Right atrium auricular region (tissue), 2 donors: ENCODE measurements at regions not wholly inside any gene's neighbourhood (a gene's known extent, or its start where the extent isn't known, plus 50 kb on each side); places are given as distances from the start of the nearest gene placed in this dataset.

Experiments used
- DNase-seq: peaks from one replicate; pipeline ENCODE4 v3.0.0-alpha.2; 2019; ENCODE audit warnings: low spot score
- H3K27ac ChIP-seq, 2 donors: fragments of 200-600 bp; sonication (generic); 1 replicate in 1 of 2; 2 replicates in 1 of 2; pipeline ENCODE4 v1.5.1; 2016 to 2019
- H3K27me3 ChIP-seq, 2 donors: fragments of 200-600 bp; sonication (generic); one replicate each; pipeline versions ENCODE4 v1.5.1 to v1.6.0; 2017 to 2019
- H3K36me3 ChIP-seq: fragments of 200-600 bp; sonication (generic); one replicate; pipeline ENCODE4 v1.5.1; 2016
- H3K4me1 ChIP-seq, 2 donors: fragments of 200-600 bp; sonication (generic); one replicate each; pipeline versions ENCODE4 v1.5.1 to v1.6.0; 2017 to 2019
- H3K4me3 ChIP-seq, 2 donors: fragments of 200-600 bp; sonication (generic); 1 replicate in 1 of 2; 2 replicates in 1 of 2; pipeline ENCODE4 v1.5.1; 2017 to 2019; ENCODE audit warnings: mild to moderate bottlenecking in 1 of 2, moderate library complexity in 1 of 2
- H3K9me3 ChIP-seq, 2 donors: fragments of 200-600 bp; sonication (generic); one replicate each; pipeline ENCODE4 v1.5.1; 2019
- CTCF ChIP-seq, 2 donors: fragments of 200-600 bp; sonication (generic); IDR thresholded peaks; one replicate each; pipeline ENCODE4 v1.5.1; 2019; ENCODE audit warnings: antibody characterized with exemption in 2 of 2

- H3K9me3 ChIP-seq = peaks cover 0 to 11% of the 10 kb centered on the region in 2 donors
- DNase-seq = no peak
- H3K27ac ChIP-seq = no peak overlapping the region
- no peaks in the 10 kb centered on the region for H3K36me3 ChIP-seq
- no peaks in the 10 kb centered on the region for H3K27me3 ChIP-seq
- no peak for TF ChIP-seq CTCF (IDR thresholded peaks at IDR 0.05)
- no peaks in the 10 kb centered on the region for H3K4me1 ChIP-seq
- H3K4me3 ChIP-seq = no peak overlapping the region
These were observed 215.7 kb downstream of the KIF21A start for GRCh38 chr12:39227218-39227617.

DNA sequence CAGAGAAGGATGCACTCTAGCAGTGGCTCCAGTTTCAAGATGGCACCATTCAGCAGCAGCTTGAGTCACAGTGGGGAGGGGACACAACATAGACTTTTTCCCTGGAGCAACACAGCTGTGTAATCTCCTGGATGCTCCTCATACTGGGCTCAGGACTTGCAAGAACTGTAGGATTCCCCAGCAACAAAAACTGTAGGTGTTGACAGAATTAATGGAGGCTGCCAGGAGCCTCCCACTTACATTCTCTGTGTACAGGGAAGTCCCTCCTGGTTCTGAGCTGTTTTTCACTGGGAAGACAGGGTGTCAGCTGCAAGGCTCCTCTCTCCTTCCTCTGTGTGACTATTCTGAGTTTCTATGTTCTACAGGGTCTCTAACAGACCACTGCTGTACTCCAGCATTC lies 217.9 kb downstream of the KIF21A start:
- TF ChIP-seq CTCF (IDR thresholded peaks at IDR 0.05) = no peak

DNA sequence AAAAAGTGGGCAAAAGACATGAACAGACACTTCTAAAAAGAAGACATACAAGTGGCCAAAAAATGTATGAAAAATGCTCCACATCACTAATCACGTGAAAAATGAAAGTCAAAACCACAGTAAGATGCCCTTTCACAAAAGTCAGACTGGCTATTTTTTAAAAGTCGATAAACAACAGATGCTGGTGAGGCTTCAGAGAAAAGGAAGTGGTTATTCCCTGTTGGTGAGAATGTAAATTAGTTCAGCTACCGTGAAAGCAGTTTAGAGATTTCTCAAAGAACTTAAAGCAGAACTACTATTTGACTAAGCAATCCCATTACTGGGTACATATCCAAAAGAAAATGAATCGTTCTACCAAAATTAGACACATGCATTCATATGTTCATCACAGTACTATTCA lies 237.0 kb downstream of the KIF21A start:
- H3K9me3 ChIP-seq = peaks cover 0 to 16% of the 10 kb centered on the region in 2 donors
- H3K4me1 ChIP-seq = no peaks in the 10 kb centered on the region
- TF ChIP-seq CTCF (IDR thresholded peaks at IDR 0.05) = no peak
- no peak overlapping the region for H3K4me3 ChIP-seq
- H3K27me3 ChIP-seq = no peaks in the 10 kb centered on the region
- no peak overlapping the region for H3K27ac ChIP-seq
- no peaks in the 10 kb centered on the region for H3K36me3 ChIP-seq
- DNase-seq = no peak

More for the DNA sequence above, 217.9 kb downstream of the KIF21A start:
- peaks cover 0 to 11% of the 10 kb centered on the region in 2 donors for H3K9me3 ChIP-seq
- no peak for DNase-seq
- no peaks in the 10 kb centered on the region for H3K4me1 ChIP-seq
- no peaks in the 10 kb centered on the region for H3K36me3 ChIP-seq
- H3K27me3 ChIP-seq = no peaks in the 10 kb centered on the region
- H3K27ac ChIP-seq = no peak overlapping the region
- no peak overlapping the region for H3K4me3 ChIP-seq

- Histone ChIP-seq H3K4me1 (no peaks in the 10 kb centered on the region), H3K9me3 (peaks cover 0 to 8% of the 10 kb centered on the region in 2 donors), H3K27ac (no peak overlapping the region), H3K4me3 (no peak overlapping the region), H3K36me3 (no peaks in the 10 kb centered on the region), H3K27me3 (no peaks in the 10 kb centered on the region)
- TF ChIP-seq CTCF (IDR thresholded peaks at IDR 0.05) = no peak
- no peak for DNase-seq
These were observed 243.6 kb downstream of the KIF21A start for GRCh38 chr12:39199351-39199750.

DNA sequence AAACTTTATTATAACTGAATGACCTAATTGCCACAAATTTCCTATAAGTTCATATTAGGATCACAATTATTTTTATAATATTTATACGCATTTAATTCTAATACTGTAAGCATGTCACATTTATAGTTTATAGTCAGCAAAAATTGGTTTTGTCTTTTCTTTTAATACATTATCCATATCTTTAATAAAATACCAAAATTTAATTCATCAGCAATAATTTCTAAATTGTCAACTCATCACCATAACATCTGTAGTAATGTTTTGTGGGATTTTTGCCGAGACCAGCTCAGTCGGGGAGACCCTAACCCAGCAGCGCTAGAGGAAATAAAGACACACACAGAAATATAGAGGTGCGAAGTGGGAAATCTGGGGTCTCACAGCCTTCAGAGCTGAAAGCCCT lies 254.2 kb downstream of the KIF21A start:
- no peak for TF ChIP-seq CTCF (IDR thresholded peaks at IDR 0.05)

DNA sequence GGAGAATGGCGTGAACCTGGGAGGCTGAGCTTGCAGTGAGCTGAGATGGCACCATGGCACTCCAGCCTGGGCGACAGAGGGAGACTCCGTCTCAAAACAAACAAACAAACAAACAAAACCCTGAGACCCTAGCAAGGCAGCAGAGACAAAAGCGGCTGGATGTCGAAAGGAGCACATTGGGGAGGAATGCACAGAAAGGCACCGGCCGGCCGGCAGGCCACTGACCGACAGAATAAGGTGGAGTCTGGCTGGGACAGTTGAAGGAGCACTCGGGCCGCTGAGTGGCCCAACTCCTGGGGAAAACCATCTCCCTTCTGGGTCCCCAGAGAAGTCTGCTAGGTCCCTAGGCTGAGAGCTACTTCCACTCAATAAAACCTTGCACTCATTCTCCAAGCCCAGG lies 256.2 kb downstream of the KIF21A start:
- no peaks in the 10 kb centered on the region for H3K4me1 ChIP-seq
- H3K27me3 ChIP-seq = no peaks in the 10 kb centered on the region
- no peak overlapping the region for H3K27ac ChIP-seq
- no peaks in the 10 kb centered on the region for H3K9me3 ChIP-seq
- TF ChIP-seq CTCF (IDR thresholded peaks at IDR 0.05) = no peak
- no peaks in the 10 kb centered on the region for H3K36me3 ChIP-seq
- DNase-seq = no peak
- no peak overlapping the region for H3K4me3 ChIP-seq

More for the DNA sequence above, 254.2 kb downstream of the KIF21A start:
- Histone ChIP-seq H3K27ac (no peak overlapping the region), H3K4me3 (no peak overlapping the region), H3K36me3 (no peaks in the 10 kb centered on the region), H3K27me3 (no peaks in the 10 kb centered on the region), H3K9me3 (no peaks in the 10 kb centered on the region), H3K4me1 (no peaks in the 10 kb centered on the region)
- DNase-seq = no peak
